A549 (cell line): ENCODE measurements at regions not wholly inside any gene's neighbourhood (a gene's known extent, or its start where the extent isn't known, plus 50 kb on each side); places are given as distances from the start of the nearest gene placed in this dataset.

Experiments used
- ATAC-seq, 2 experiments: fragments of 200-7000 bp in 1 of 2; fragments of >200 bp in 1 of 2; cut with Nextera tagmentation in 1 of 2; cut with Tn5 transposase in 1 of 2; 3 replicates each; pipeline versions ENCODE4 v1.8.0 to v1.9.1; 2018 to 2020; ENCODE audit warnings: mild to moderate bottlenecking in 1 of 2, moderate library complexity in 1 of 2
- CTCF ChIA-PET: fragments of 300-600 bp; sonication (Branson Sonifier 250); formaldehyde crosslinking; extraction: SDS; loops from one replicate; lab custom pipeline; 2021; ENCODE audit warnings: antibody characterized with exemption, inconsistent platforms; lab: Yijun Ruan, JAX
- POLR2A ChIA-PET: fragments of 350-600 bp; formaldehyde crosslinking; extraction: SDS; loops from one replicate; lab custom pipeline; 2021; ENCODE audit warnings: antibody characterized with exemption, inconsistent platforms; lab: Yijun Ruan, JAX
- DNase-seq, 2 experiments: peaks; one replicate each; pipeline versions ENCODE4 v3.0.0 to v3.0.0-alpha.2; 2011 to 2016; ENCODE audit warnings: low read depth in 1 of 2, low spot score in 1 of 2
- FAIRE-seq: peaks from 2 replicates; lab custom pipeline; 2011; peaks lifted over from hg19 to GRCh38; lab: Jason Lieb, UNC
- H3K27ac ChIP-seq, 2 experiments: fragments of >200 bp; sonication (Bioruptor Twin); formaldehyde crosslinking; 3 replicates each; pipeline ENCODE4 v1.5.1; 2016 to 2017
- H3K4me1 ChIP-seq: fragments of >200 bp; sonication (Bioruptor Twin); formaldehyde crosslinking; 3 replicates; pipeline ENCODE4 v1.6.1; 2016
- H3K4me2 ChIP-seq: fragments of >200 bp; sonication (Bioruptor Twin); formaldehyde crosslinking; 3 replicates; pipeline ENCODE4 v1.6.1; 2016
- H3K4me3 ChIP-seq: fragments of >200 bp; sonication (Bioruptor Twin); formaldehyde crosslinking; 3 replicates; pipeline ENCODE4 v1.5.1; 2016
- H3K9me3 ChIP-seq: fragments of >200 bp; sonication (Bioruptor Twin); formaldehyde crosslinking; 3 replicates; pipeline ENCODE4 v1.6.1; 2016
- BHLHE40 ChIP-seq: IDR thresholded peaks from 2 replicates; pipeline ENCODE4 v1.6.1; 2012; ENCODE audit warnings: low read depth, low read length, inconsistent platforms
- CBX8 ChIP-seq: fragments of 200-600 bp; sonication (generic); IDR thresholded peaks from 2 replicates; pipeline ENCODE4 v1.6.1; 2016
- CEBPB ChIP-seq, 2 experiments: fragments of >200 bp in 1 of 2; sonication (Bioruptor Twin) in 1 of 2; formaldehyde crosslinking in 1 of 2; IDR thresholded peaks; 2 replicates each; pipeline ENCODE4 v1.6.1; 2012 to 2016
- CHD4 ChIP-seq: fragments of 200-600 bp; sonication (generic); IDR thresholded peaks from 2 replicates; pipeline ENCODE4 v1.6.1; 2016; ENCODE audit warnings: antibody characterized with exemption, mild to moderate bottlenecking, borderline replicate concordance
- ELK1 ChIP-seq: fragments of 150-350 bp; IDR thresholded peaks from 2 replicates; pipeline ENCODE4 v1.6.1; 2014; ENCODE audit warnings: low read depth, mild to moderate bottlenecking, low read length
- FOSL2 ChIP-seq, 2 experiments: fragments of 450-650 bp in 1 of 2; fragments of >200 bp in 1 of 2; sonication (Bioruptor Twin) in 1 of 2; formaldehyde crosslinking; IDR thresholded peaks; 2 replicates each; pipeline versions ENCODE4 v1.5.0 to v1.6.1; 2016 to 2020; ENCODE audit warnings: mild to moderate bottlenecking in 1 of 2, moderate library complexity in 1 of 2
- HES2 ChIP-seq: fragments of >200 bp; sonication (Bioruptor Twin); formaldehyde crosslinking; IDR thresholded peaks from 2 replicates; pipeline ENCODE4 v1.6.1; 2016
- HOXB13 ChIP-seq: fragments of 250-450 bp; sonication (Bioruptor Pico); IDR thresholded peaks from 2 replicates; pipeline ENCODE4 v1.5.0; 2020; ENCODE audit warnings: low read depth, mild to moderate bottlenecking, moderate library complexity
- JUNB ChIP-seq: fragments of >200 bp; sonication (Bioruptor Twin); formaldehyde crosslinking; IDR thresholded peaks from 2 replicates; pipeline ENCODE4 v1.6.1; 2016
- KDM5A ChIP-seq: fragments of 200-600 bp; sonication (generic); IDR thresholded peaks from 2 replicates; pipeline ENCODE4 v1.6.1; 2016; ENCODE audit warnings: antibody characterized with exemption, mild to moderate bottlenecking
- MAFK ChIP-seq: fragments of 450-650 bp; IDR thresholded peaks from 2 replicates; pipeline ENCODE4 v1.6.1; 2014; ENCODE audit not compliant: partially characterized antibody
- MAZ ChIP-seq: fragments of 150-350 bp; IDR thresholded peaks from 2 replicates; pipeline ENCODE4 v1.6.1; 2014; ENCODE audit warnings: antibody characterized with exemption, low read depth, low read length, borderline replicate concordance
- MYC ChIP-seq: IDR thresholded peaks from 2 replicates; pipeline ENCODE4 v1.6.1; 2012; ENCODE audit warnings: mild to moderate bottlenecking, inconsistent platforms, low read length, improper control_type of control experiment, borderline replicate concordance
- PBX3 ChIP-seq: IDR thresholded peaks from 2 replicates; pipeline ENCODE4 v1.6.1; 2012
- PHF8 ChIP-seq: fragments of 200-600 bp; sonication (generic); IDR thresholded peaks from 2 replicates; pipeline ENCODE4 v1.6.1; 2016; ENCODE audit warnings: low read depth, mild to moderate bottlenecking, antibody characterized with exemption, moderate library complexity, borderline replicate concordance
- RAD21 ChIP-seq, 2 experiments: fragments of >200 bp in 1 of 2; sonication (Bioruptor Twin) in 1 of 2; formaldehyde crosslinking in 1 of 2; IDR thresholded peaks in 1 of 2; conservative IDR thresholded peaks in 1 of 2; 2 replicates in 1 of 2; 3 replicates in 1 of 2; pipeline ENCODE4 v1.6.1; 2012 to 2018; ENCODE audit warnings: inconsistent platforms in 1 of 2
- RARB ChIP-seq: fragments of 250-450 bp; sonication (Bioruptor Pico); IDR thresholded peaks from 2 replicates; pipeline ENCODE4 v1.8.0; 2021; ENCODE audit warnings: mild to moderate bottlenecking, moderate library complexity
- SMC3 ChIP-seq: fragments of >200 bp; sonication (Bioruptor Twin); formaldehyde crosslinking; IDR thresholded peaks from 3 replicates; pipeline ENCODE4 v1.6.1; 2018; ENCODE audit warnings: inconsistent platforms
- TFCP2L1 ChIP-seq: fragments of 250-450 bp; sonication (Bioruptor Pico); IDR thresholded peaks from 2 replicates; pipeline ENCODE4 v1.5.0; 2021; ENCODE audit warnings: mild to moderate bottlenecking
- USF2 ChIP-seq: fragments of 450-650 bp; IDR thresholded peaks from 2 replicates; pipeline ENCODE4 v1.6.1; 2014; ENCODE audit warnings: antibody characterized with exemption
- ZC3H11A ChIP-seq: fragments of 450-650 bp; IDR thresholded peaks from 2 replicates; pipeline ENCODE4 v1.6.1; 2014; ENCODE audit warnings: antibody characterized with exemption, mild to moderate bottlenecking
- ZFP36 ChIP-seq: fragments of 450-650 bp; IDR thresholded peaks from 2 replicates; pipeline ENCODE4 v1.6.1; 2014; ENCODE audit warnings: borderline replicate concordance; ENCODE audit not compliant: partially characterized antibody
- ZNF302 ChIP-seq: fragments of 250-450 bp; sonication (Bioruptor Pico); IDR thresholded peaks from 2 replicates; pipeline ENCODE4 v1.9.0; 2021; ENCODE audit warnings: inconsistent platforms, mild to moderate bottlenecking, moderate library complexity
- ZSCAN20 ChIP-seq: fragments of 250-450 bp; sonication (Bioruptor Pico); IDR thresholded peaks from 2 replicates; pipeline ENCODE4 v1.8.0; 2022; ENCODE audit warnings: mild to moderate bottlenecking, moderate library complexity
- WGBS: methylation state at CpG from one replicate; pipeline ENCODE4 v1.1.6; 2017; ENCODE audit errors: missing lambda C conversion rate; 5-methylcytosine and 5-hydroxymethylcytosine counted together

- POLR2A ChIA-PET, result no interaction called here
- Histone ChIP-seq H3K4me2 (no peak overlapping the region), H3K4me3 (no peak overlapping the region), H3K4me1 (no peaks in the 10 kb centered on the region), H3K9me3 (no peaks in the 10 kb centered on the region), H3K27ac (no peak overlapping the region)
- 54% methylated on average over 6 of the region's 7 CpGs for WGBS
- FAIRE-seq (no peak), ATAC-seq (no peak), DNase-seq (no peak)
- CTCF ChIA-PET, result no interaction called here
- TF ChIP-seq HOXB13 (CRISPR knock-in tag), result no peak
- TF ChIP-seq KDM5A, result no peak
- no peak for TF ChIP-seq TFCP2L1
- no peak for TF ChIP-seq ZSCAN20 (CRISPR knock-in tag)
- TF ChIP-seq MAZ, result no peak
- no peak for TF ChIP-seq CBX8
- TF ChIP-seq ZFP36, result no peak
- TF ChIP-seq ZNF302 (CRISPR knock-in tag), result no peak
- no peak for TF ChIP-seq MAFK
- no peak for TF ChIP-seq ELK1
- no peak for TF ChIP-seq BHLHE40
- no peak for TF ChIP-seq USF2
- no peak for TF ChIP-seq CEBPB (IDR thresholded peaks at IDR 0.05)
- TF ChIP-seq RAD21 (conservative IDR thresholded peaks at IDR 0.05 in 1 of 2, IDR thresholded peaks at IDR 0.05 in 1 of 2), result no peak
- no peak for TF ChIP-seq PBX3
- no peak for TF ChIP-seq FOSL2 (IDR thresholded peaks at IDR 0.05)
- no peak for TF ChIP-seq FOSL2 (CRISPR knock-in tag; IDR thresholded peaks at IDR 0.05)
- no peak for TF ChIP-seq PHF8
- TF ChIP-seq HES2, result no peak
- no peak for TF ChIP-seq CHD4
Measured at GRCh38 chr6:164007881-164008280, 593.4 kb downstream of the QKI start.

GRCh38 chr6:164006459-164006858, 591.9 kb downstream of the QKI start:
- no peak for FAIRE-seq
- no peaks in the 10 kb centered on the region for H3K4me1 ChIP-seq
- ChIA-PET CTCF (no interaction called here), POLR2A (no interaction called here)
- no peak overlapping the region for H3K4me3 ChIP-seq
- H3K27ac ChIP-seq, result no peak overlapping the region
- H3K4me2 ChIP-seq, result no peak overlapping the region
- ATAC-seq, result no peak
- no peak for TF ChIP-seq SMC3
- no peak for TF ChIP-seq ZC3H11A
- TF ChIP-seq JUNB, result no peak
- no peak for TF ChIP-seq PBX3
- TF ChIP-seq RARB (CRISPR knock-in tag), result no peak
- TF ChIP-seq MYC, result no peak
- 35% methylated on average over 6 of the region's 6 CpGs for WGBS
- no peak for DNase-seq
- H3K9me3 ChIP-seq, result no peaks in the 10 kb centered on the region
